ENCODE measurements at regions not wholly inside any gene's neighbourhood (a gene's known extent, or its start where the extent isn't known, plus 50 kb on each side); places are given as distances from the start of the nearest gene placed in this dataset.

- POLR2A ChIA-PET: no interaction called here
- DNase-seq (ENCODE audit: extremely low spot score): no peak
- TF ChIP-seq, protein P1, sequence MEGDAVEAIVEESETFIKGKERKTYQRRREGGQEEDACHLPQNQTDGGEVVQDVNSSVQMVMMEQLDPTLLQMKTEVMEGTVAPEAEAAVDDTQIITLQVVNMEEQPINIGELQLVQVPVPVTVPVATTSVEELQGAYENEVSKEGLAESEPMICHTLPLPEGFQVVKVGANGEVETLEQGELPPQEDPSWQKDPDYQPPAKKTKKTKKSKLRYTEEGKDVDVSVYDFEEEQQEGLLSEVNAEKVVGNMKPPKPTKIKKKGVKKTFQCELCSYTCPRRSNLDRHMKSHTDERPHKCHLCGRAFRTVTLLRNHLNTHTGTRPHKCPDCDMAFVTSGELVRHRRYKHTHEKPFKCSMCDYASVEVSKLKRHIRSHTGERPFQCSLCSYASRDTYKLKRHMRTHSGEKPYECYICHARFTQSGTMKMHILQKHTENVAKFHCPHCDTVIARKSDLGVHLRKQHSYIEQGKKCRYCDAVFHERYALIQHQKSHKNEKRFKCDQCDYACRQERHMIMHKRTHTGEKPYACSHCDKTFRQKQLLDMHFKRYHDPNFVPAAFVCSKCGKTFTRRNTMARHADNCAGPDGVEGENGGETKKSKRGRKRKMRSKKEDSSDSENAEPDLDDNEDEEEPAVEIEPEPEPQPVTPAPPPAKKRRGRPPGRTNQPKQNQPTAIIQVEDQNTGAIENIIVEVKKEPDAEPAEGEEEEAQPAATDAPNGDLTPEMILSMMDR (IDR thresholded peaks at IDR 0.05; ENCODE audit: control extremely low read depth, extremely low read depth, low read depth, missing control alignments): no peak
- CTCF ChIA-PET: interaction anchor here (1.0 to 1.8 kb wide), 3 partner anchors 12 to 23 kb away, joined by 3 to 7 read pairs (median 3); no protein-coding TSS in a partner anchor
These were observed 305.2 kb upstream of the FMN2 start for GRCh38 chr1:239786464-239786863.

DNA sequence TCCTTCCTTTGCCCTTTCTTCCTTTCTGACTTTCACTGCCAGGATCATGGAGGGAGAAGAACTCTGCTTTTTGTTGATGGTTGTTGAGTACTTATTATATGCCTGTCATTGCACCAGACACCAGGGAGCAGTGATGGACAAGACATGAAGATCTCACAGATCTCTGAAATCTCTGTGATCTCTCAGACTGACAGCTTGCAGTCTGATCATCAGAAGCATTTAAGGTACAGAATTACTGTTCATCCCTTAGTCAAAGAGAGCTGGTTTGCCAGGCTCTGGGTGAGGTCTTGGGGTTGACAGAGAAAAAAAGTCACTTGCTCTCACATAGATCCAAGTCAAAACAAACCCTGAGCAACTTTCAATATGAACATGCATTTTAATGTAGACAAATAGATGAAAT lies 299.5 kb upstream of the FMN2 start:
- no peak for DNase-seq (ENCODE audit: extremely low spot score)
- TF ChIP-seq, protein P1 (IDR thresholded peaks at IDR 0.05; ENCODE audit: control extremely low read depth, extremely low read depth, low read depth, missing control alignments): no peak
- POLR2A ChIA-PET: no interaction called here
- CTCF ChIA-PET: interaction anchor here (1.2 kb wide), 1 partner anchor 14 kb away, joined by 3 read pairs; no protein-coding TSS in a partner anchor

DNA sequence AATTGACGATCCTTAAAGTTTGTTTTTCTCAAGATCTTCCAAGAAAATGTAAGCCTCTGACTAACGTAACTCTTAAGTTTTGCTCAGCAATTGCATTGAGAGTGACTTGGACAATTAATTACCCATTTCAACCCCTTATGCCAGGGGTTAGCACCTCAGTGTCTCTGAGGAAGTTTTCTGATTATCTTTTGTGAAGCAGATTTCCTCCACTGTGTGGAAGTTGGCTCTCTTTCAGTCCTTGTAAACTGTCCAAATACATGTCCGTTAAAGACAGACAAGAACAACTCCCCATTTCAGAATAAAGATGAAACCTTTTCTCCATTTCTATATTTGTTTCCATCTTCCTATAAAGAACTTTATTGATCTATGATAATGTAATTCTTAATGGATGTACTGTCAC lies 296.4 kb upstream of the FMN2 start:
- DNase-seq (ENCODE audit: extremely low spot score): no peak
- TF ChIP-seq, protein P1 (IDR thresholded peaks at IDR 0.05; ENCODE audit: control extremely low read depth, extremely low read depth, low read depth, missing control alignments): no peak
- ChIA-PET POLR2A (no interaction called here), CTCF (interaction anchor here (1.8 kb wide), 1 partner anchor 10 kb away, joined by 5 read pairs; no protein-coding TSS in a partner anchor)

DNA sequence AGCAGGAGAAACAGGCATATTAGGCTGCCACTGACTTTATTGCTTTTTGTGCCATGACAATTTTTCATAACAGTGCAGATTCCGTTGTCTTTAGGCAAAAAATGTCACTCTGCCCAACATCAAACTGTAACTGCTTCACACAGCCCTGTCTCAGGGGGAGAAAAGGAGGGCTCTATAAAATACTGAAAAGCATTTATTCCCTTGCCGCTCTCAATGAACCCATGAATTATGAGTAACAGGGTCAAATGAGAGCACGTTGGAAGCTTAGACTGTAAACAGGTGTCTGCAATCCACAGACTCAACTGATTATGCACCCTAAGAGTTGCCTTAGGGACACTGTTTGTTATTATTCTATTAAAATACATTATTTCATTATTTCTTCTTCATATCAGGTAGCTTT lies 292.1 kb upstream of the FMN2 start:
- no peak for DNase-seq (ENCODE audit: extremely low spot score)
- TF ChIP-seq, protein P1 (IDR thresholded peaks at IDR 0.05; ENCODE audit: control extremely low read depth, extremely low read depth, low read depth, missing control alignments): no peak
- POLR2A ChIA-PET: no interaction called here
- CTCF ChIA-PET: interaction anchor here (2.2 kb wide), 1 partner anchor 19 kb away, joined by 6 read pairs; no protein-coding TSS in a partner anchor

- no peak for DNase-seq (ENCODE audit: extremely low spot score)
- POLR2A ChIA-PET: no interaction called here
- CTCF ChIA-PET: interaction anchor here (2.2 kb wide), 1 partner anchor 18 kb away, joined by 6 read pairs; no protein-coding TSS in a partner anchor
- TF ChIP-seq, protein P1 (IDR thresholded peaks at IDR 0.05; ENCODE audit: control extremely low read depth, extremely low read depth, low read depth, missing control alignments): no peak
These were observed 290.8 kb upstream of the FMN2 start for GRCh38 chr1:239800861-239801260.

DNA sequence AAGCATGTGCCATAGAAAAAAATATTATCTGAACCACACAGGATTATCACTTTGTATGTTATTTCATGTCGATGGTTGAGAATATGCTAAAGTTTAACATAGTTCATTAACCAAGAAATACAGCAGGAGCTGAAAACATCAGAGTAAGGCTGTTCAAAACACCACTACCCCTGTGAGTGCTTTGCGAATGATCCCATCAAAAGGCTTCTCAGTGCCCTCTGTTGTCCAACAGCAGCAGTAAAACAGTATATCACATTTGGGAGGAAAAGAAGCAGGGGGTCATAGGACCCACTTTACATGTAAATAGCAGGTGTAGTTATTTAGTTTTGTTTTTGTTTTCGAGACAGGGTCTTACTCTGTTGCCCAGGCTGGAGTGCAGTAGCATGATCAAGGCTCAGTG lies 289.4 kb upstream of the FMN2 start:
- CTCF ChIA-PET: interaction anchor here (1.1 to 2.2 kb wide), 3 partner anchors 12 to 18 kb away, joined by 3 to 6 read pairs (median 3); no protein-coding TSS in a partner anchor

More for the DNA sequence above, 289.4 kb upstream of the FMN2 start:
- no peak for DNase-seq (ENCODE audit: extremely low spot score)
- POLR2A ChIA-PET: no interaction called here
- TF ChIP-seq, protein P1 (IDR thresholded peaks at IDR 0.05; ENCODE audit: control extremely low read depth, extremely low read depth, low read depth, missing control alignments): no peak

Measured in GM10248 (cell line).